ENCODE measurements at regions not wholly inside any gene's neighbourhood (a gene's known extent, or its start where the extent isn't known, plus 50 kb on each side); places are given as distances from the start of the nearest gene placed in this dataset.

GRCh38 chr1:212161231-212161781 lies 123.9 kb upstream of the PPP2R5A start:
- ChIA-PET POLR2A (ENCODE audit: unreplicated experiment) (interaction anchor here (0.6 kb wide), 1 partner anchor 37 kb away, joined by 4 read pairs; no protein-coding TSS in a partner anchor), CTCF (no interaction called here)
- TF ChIP-seq EZH2phosphoT487 (IDR thresholded peaks at IDR 0.05; ENCODE audit: borderline replicate concordance, low read length): no peak
- TF ChIP-seq CTCF (conservative IDR thresholded peaks at IDR 0.05; ENCODE audit: low read depth, low read length): no peak
- no peak for TF ChIP-seq EZH2 (IDR thresholded peaks at IDR 0.05; ENCODE audit: low read length, unreplicated experiment)
- no peaks in the 10 kb centered on the region for H3K9me2 ChIP-seq (replicated peaks; ENCODE audit: low read length)
- no peaks in the 10 kb centered on the region for H3K36me3 ChIP-seq (ENCODE audit: low read depth, low read length)
- H3K4me3 ChIP-seq (ENCODE audit: low read length): no peak overlapping the region
- ATAC-seq: peak; percentile 86
- intact Hi-C loops (cut with micrococcal nuclease): no loop called here
- peaks cover 10% of the 10 kb centered on the region; the same call in 1 of the 2 replicates for H3K4me1 ChIP-seq (ENCODE audit: insufficient read depth, low read length)
- H3K9me3 ChIP-seq (ENCODE audit: low read length): no peaks in the 10 kb centered on the region
- H3F3A ChIP-seq (ENCODE audit: low read length, unreplicated experiment): no peaks in the 10 kb centered on the region
- H4K20me1 ChIP-seq (ENCODE audit: low read length): no peaks in the 10 kb centered on the region
- no peak overlapping the region for H3K27ac ChIP-seq (ENCODE audit: low read length)
- H3K9ac ChIP-seq (ENCODE audit: low read length): no peak overlapping the region
- H2AFZ ChIP-seq (ENCODE audit: low read length): no peak overlapping the region
- BruUV-seq (replicated peaks): no TSS peak
- peak; percentile 74 for DNase-seq
- no peak overlapping the region for H3K4me2 ChIP-seq (ENCODE audit: low read length)
- no peaks in the 10 kb centered on the region for H3K27me3 ChIP-seq (ENCODE audit: low read length)
- no peaks in the 10 kb centered on the region for H3K79me2 ChIP-seq (ENCODE audit: low read length)

GRCh38 chr1:212162635-212163034 lies 122.6 kb upstream of the PPP2R5A start:
- POLR2A ChIA-PET (ENCODE audit: unreplicated experiment): no interaction called here
- no peaks in the 10 kb centered on the region for H3K79me2 ChIP-seq (ENCODE audit: low read length)
- no peak overlapping the region for H3K9ac ChIP-seq (ENCODE audit: low read length)
- no TSS peak for BruUV-seq (replicated peaks)
- H3K27ac ChIP-seq (ENCODE audit: low read length): no peak overlapping the region
- no peak overlapping the region for H3K4me3 ChIP-seq (ENCODE audit: low read length)
- H3K27me3 ChIP-seq (ENCODE audit: low read length): no peaks in the 10 kb centered on the region
- CTCF ChIA-PET: no interaction called here
- DNase-seq (no peak), ATAC-seq (no peak)
- H3K36me3 ChIP-seq (ENCODE audit: low read depth, low read length): no peaks in the 10 kb centered on the region
- no peaks in the 10 kb centered on the region for H4K20me1 ChIP-seq (ENCODE audit: low read length)
- intact Hi-C loops (cut with micrococcal nuclease): no loop called here
- TF ChIP-seq CTCF (conservative IDR thresholded peaks at IDR 0.05; ENCODE audit: low read depth, low read length): no peak
- no peak for TF ChIP-seq EZH2phosphoT487 (IDR thresholded peaks at IDR 0.05; ENCODE audit: borderline replicate concordance, low read length)
- no peak for TF ChIP-seq EZH2 (IDR thresholded peaks at IDR 0.05; ENCODE audit: low read length, unreplicated experiment)
- no peak overlapping the region for H3K4me2 ChIP-seq (ENCODE audit: low read length)
- no peaks in the 10 kb centered on the region for H3K9me3 ChIP-seq (ENCODE audit: low read length)
- peaks cover 10% of the 10 kb centered on the region; the same call in 1 of the 2 replicates for H3K4me1 ChIP-seq (ENCODE audit: insufficient read depth, low read length)
- H3K9me2 ChIP-seq (replicated peaks; ENCODE audit: low read length): no peaks in the 10 kb centered on the region
- H2AFZ ChIP-seq (ENCODE audit: low read length): no peak overlapping the region
- H3F3A ChIP-seq (ENCODE audit: low read length, unreplicated experiment): no peaks in the 10 kb centered on the region

GRCh38 chr1:212164095-212164872 lies 120.9 kb upstream of the PPP2R5A start:
- ChIA-PET POLR2A (ENCODE audit: unreplicated experiment) (interaction anchor here (0.6 kb wide), 1 partner anchor 122 kb away, joined by 4 read pairs; no protein-coding TSS in a partner anchor), CTCF (no interaction called here)
- Histone ChIP-seq H3K4me3 (ENCODE audit: low read length) (no peak overlapping the region), H3K9me3 (ENCODE audit: low read length) (no peaks in the 10 kb centered on the region), H3K27ac (ENCODE audit: low read length) (no peak overlapping the region), H3K36me3 (ENCODE audit: low read depth, low read length) (no peaks in the 10 kb centered on the region), H4K20me1 (ENCODE audit: low read length) (no peaks in the 10 kb centered on the region), H3F3A (ENCODE audit: low read length, unreplicated experiment) (no peaks in the 10 kb centered on the region), H3K79me2 (ENCODE audit: low read length) (no peaks in the 10 kb centered on the region), H3K9ac (ENCODE audit: low read length) (no peak overlapping the region), H3K4me2 (ENCODE audit: low read length) (no peak overlapping the region), H2AFZ (ENCODE audit: low read length) (no peak overlapping the region), H3K27me3 (ENCODE audit: low read length) (no peaks in the 10 kb centered on the region), H3K9me2 (replicated peaks; ENCODE audit: low read length) (no peaks in the 10 kb centered on the region), H3K4me1 (ENCODE audit: insufficient read depth, low read length) (peaks cover 10% of the 10 kb centered on the region; the same call in 1 of the 2 replicates)
- intact Hi-C loops (cut with micrococcal nuclease): no loop called here
- TF ChIP-seq CTCF (conservative IDR thresholded peaks at IDR 0.05; ENCODE audit: low read depth, low read length): no peak
- no peak for TF ChIP-seq EZH2 (IDR thresholded peaks at IDR 0.05; ENCODE audit: low read length, unreplicated experiment)
- no peak for TF ChIP-seq EZH2phosphoT487 (IDR thresholded peaks at IDR 0.05; ENCODE audit: borderline replicate concordance, low read length)
- DNase-seq (no peak), ATAC-seq (no peak)
- BruUV-seq (replicated peaks): no TSS peak
